Small intestine (tissue), 7 donors: ENCODE measurements at regions not wholly inside any gene's neighbourhood (a gene's known extent, or its start where the extent isn't known, plus 50 kb on each side); places are given as distances from the start of the nearest gene placed in this dataset.

Source experiments
- DNase-seq, 2 donors: peaks; one replicate each; pipeline versions ENCODE4 v3.0.0 to v3.0.0-alpha.2; 2013
- FAIRE-seq: peaks from 2 replicates; lab custom pipeline; 2012; peaks lifted over from hg19 to GRCh38; lab: Jason Lieb, UNC
- H3K27ac ChIP-seq, 3 donors: one replicate each; pipeline ENCODE4 v1.5.1; 2013; ENCODE audit warnings: low read length in 2 of 3, mild to moderate bottlenecking in 2 of 3, control low read depth in 1 of 3, inconsistent platforms in 1 of 3, low read depth in 1 of 3, moderate library complexity in 1 of 3
- H3K27me3 ChIP-seq, 3 donors: one replicate each; pipeline ENCODE4 v1.6.1; 2013; ENCODE audit warnings: low read length in 3 of 3, inconsistent platforms in 1 of 3; ENCODE audit not compliant: control insufficient read depth in 3 of 3, insufficient read depth in 3 of 3
- H3K36me3 ChIP-seq, 3 donors: one replicate each; pipeline ENCODE4 v1.6.1; 2013; ENCODE audit warnings: low read length in 3 of 3, inconsistent platforms in 1 of 3, low read depth in 1 of 3, mild to moderate bottlenecking in 1 of 3, moderate library complexity in 1 of 3; ENCODE audit not compliant: control insufficient read depth in 3 of 3, insufficient read depth in 2 of 3
- H3K4me1 ChIP-seq, 3 donors: one replicate each; pipeline ENCODE4 v1.6.1; 2013; ENCODE audit warnings: low read length in 2 of 3, inconsistent platforms in 1 of 3, low read depth in 1 of 3, mild to moderate bottlenecking in 1 of 3, moderate library complexity in 1 of 3; ENCODE audit not compliant: control insufficient read depth in 3 of 3, insufficient read depth in 2 of 3
- H3K4me3 ChIP-seq, 3 donors: one replicate each; pipeline ENCODE4 v1.5.1; 2013; ENCODE audit warnings: low read length in 3 of 3, control low read depth in 1 of 3, inconsistent platforms in 1 of 3, low read depth in 1 of 3, mild to moderate bottlenecking in 1 of 3, moderate library complexity in 1 of 3
- H3K9me3 ChIP-seq, 2 donors: one replicate each; pipeline ENCODE4 v1.6.1; 2013; ENCODE audit warnings: low read depth in 1 of 2, low read length in 1 of 2; ENCODE audit not compliant: control insufficient read depth in 2 of 2, insufficient read depth in 1 of 2
- WGBS, 3 donors: extraction: QIAGEN DNeasy Blood & Tissue Kit; methylation state at CpG; one replicate each; pipeline ENCODE4 v1.1.7; 2013; 5-methylcytosine and 5-hydroxymethylcytosine counted together
- donor health status: healthy with polysubstance abuse.
- donor health status: control.
- donor health status: control.
- donor health status: Bipolar disorder and iron deficiency.
- donor health status: healthy.

GRCh38 chr4:155540698-155541097 is 126.0 kb upstream of the GUCY1A1 start:
- no peaks in the 10 kb centered on the region for H3K36me3 ChIP-seq
- H3K4me3 ChIP-seq, result no peak overlapping the region
- no peaks in the 10 kb centered on the region for H3K4me1 ChIP-seq
- FAIRE-seq (no peak), DNase-seq (no peak)
- peaks cover 0 to 7% of the 10 kb centered on the region in 2 donors for H3K9me3 ChIP-seq
- WGBS, 3 donors, result 81 to 96% (median 94%) methylated on average over 7 of the region's 7 CpGs
- H3K27me3 ChIP-seq, result no peaks in the 10 kb centered on the region
- H3K27ac ChIP-seq, result no peak overlapping the region

GRCh38 chr4:155539746-155540145 is 126.9 kb upstream of the GUCY1A1 start:
- DNase-seq (no peak), FAIRE-seq (no peak)
- Histone ChIP-seq H3K36me3 (no peaks in the 10 kb centered on the region), H3K4me3 (no peak overlapping the region), H3K27ac (no peak overlapping the region), H3K9me3 (peaks cover 0 to 3% of the 10 kb centered on the region in 2 donors), H3K27me3 (no peaks in the 10 kb centered on the region), H3K4me1 (no peaks in the 10 kb centered on the region)
- 66 to 78% (median 77%) methylated on average over 3 of the region's 3 CpGs for WGBS, 3 donors

GRCh38 chr4:155535802-155536454 is 130.7 kb upstream of the GUCY1A1 start:
- H3K4me3 ChIP-seq, result no peak overlapping the region
- no peak for FAIRE-seq
- WGBS, 3 donors, result 28 to 69% (median 48%) methylated on average over 2 of the region's 2 CpGs
- H3K4me1 ChIP-seq, result peaks cover 0 to 4% (median 0%) of the 10 kb centered on the region in 3 donors
- H3K27ac ChIP-seq, result no peak overlapping the region
- H3K9me3 ChIP-seq, result no peaks in the 10 kb centered on the region
- no peak for DNase-seq
- no peaks in the 10 kb centered on the region for H3K27me3 ChIP-seq
- H3K36me3 ChIP-seq, result no peaks in the 10 kb centered on the region

- FAIRE-seq (no peak), DNase-seq (peak in 1 of 2 donors; percentile 11)
- peaks cover 0 to 4% (median 0%) of the 10 kb centered on the region in 3 donors for H3K4me1 ChIP-seq
- no peaks in the 10 kb centered on the region for H3K36me3 ChIP-seq
- no peak overlapping the region for H3K4me3 ChIP-seq
- H3K27ac ChIP-seq, result no peak overlapping the region
- 42 to 58% (median 51%) methylated on average over 5 of the region's 5 CpGs for WGBS, 3 donors
- no peaks in the 10 kb centered on the region for H3K27me3 ChIP-seq
- H3K9me3 ChIP-seq, result no peaks in the 10 kb centered on the region
Observed at GRCh38 chr4:155532373-155533085, 134.1 kb upstream of the GUCY1A1 start.

- WGBS, 3 donors, result 85 to 86% (median 85%) methylated on average over 5 of the region's 5 CpGs
- no peak overlapping the region for H3K27ac ChIP-seq
- peaks cover 0 to 6% (median 0%) of the 10 kb centered on the region in 3 donors for H3K4me1 ChIP-seq
- no peaks in the 10 kb centered on the region for H3K9me3 ChIP-seq
- H3K36me3 ChIP-seq, result no peaks in the 10 kb centered on the region
- no peak for DNase-seq
- no peak for FAIRE-seq
- no peaks in the 10 kb centered on the region for H3K27me3 ChIP-seq
- H3K4me3 ChIP-seq, result no peak overlapping the region
Observed at GRCh38 chr4:155530857-155531256, 135.8 kb upstream of the GUCY1A1 start.

GRCh38 chr4:155530290-155530689 is 136.4 kb upstream of the GUCY1A1 start:
- FAIRE-seq, result no peak
- Histone ChIP-seq H3K9me3 (no peaks in the 10 kb centered on the region), H3K27me3 (no peaks in the 10 kb centered on the region), H3K4me3 (no peak overlapping the region), H3K4me1 (peaks cover 0 to 6% (median 0%) of the 10 kb centered on the region in 3 donors), H3K27ac (no peak overlapping the region), H3K36me3 (no peaks in the 10 kb centered on the region)
- WGBS, 3 donors, result 55 to 65% (median 65%) methylated on average over 3 of the region's 3 CpGs
- no peak for DNase-seq

- Histone ChIP-seq H3K4me1 (peaks cover 0 to 6% (median 0%) of the 10 kb centered on the region in 3 donors), H3K27me3 (no peaks in the 10 kb centered on the region), H3K9me3 (no peaks in the 10 kb centered on the region), H3K36me3 (no peaks in the 10 kb centered on the region), H3K4me3 (no peak overlapping the region), H3K27ac (no peak overlapping the region)
- FAIRE-seq (no peak), DNase-seq (no peak)
- WGBS, 3 donors, result 72 to 84% (median 82%) methylated on average over 3 of the region's 3 CpGs
Observed at GRCh38 chr4:155529716-155530115, 136.9 kb upstream of the GUCY1A1 start.

GRCh38 chr4:155529272-155529671 is 137.4 kb upstream of the GUCY1A1 start:
- whole genome bisulfite sequencing, 3 donors, result 56 to 58% (median 57%) methylated on average over 3 of the region's 3 CpGs
- DNase-seq, result peak in 1 of 2 donors; percentile 10
- no peak overlapping the region for H3K4me3 ChIP-seq
- H3K36me3 ChIP-seq, result no peaks in the 10 kb centered on the region
- H3K27me3 ChIP-seq, result no peaks in the 10 kb centered on the region
- no peak overlapping the region for H3K27ac ChIP-seq
- H3K9me3 ChIP-seq, result no peaks in the 10 kb centered on the region
- H3K4me1 ChIP-seq, result peaks cover 0 to 6% (median 0%) of the 10 kb centered on the region in 3 donors
- no peak for FAIRE-seq
